H1 (cell line): ENCODE measurements at regions not wholly inside any gene's neighbourhood (a gene's known extent, or its start where the extent isn't known, plus 50 kb on each side); places are given as distances from the start of the nearest gene placed in this dataset.

Experiments used
- CTCF ChIA-PET: fragments of 300-600 bp; sonication (Branson Sonifier 250); formaldehyde crosslinking; loops from one replicate; lab custom pipeline; 2021; ENCODE audit not compliant: partially characterized antibody; lab: Charles Lee
- POLR2A ChIA-PET: fragments of 300-600 bp; sonication (Branson Sonifier 250); formaldehyde crosslinking; loops from one replicate; lab custom pipeline; 2021; ENCODE audit warnings: inconsistent platforms; ENCODE audit not compliant: partially characterized antibody; lab: Charles Lee
- DNase-seq, 2 experiments: peaks; one replicate each; pipeline versions ENCODE4 v3.0.0 to v3.0.0-alpha.2; 2010 to 2022; ENCODE audit warnings: low spot score in 2 of 2, low read depth in 1 of 2, mixed read lengths in 1 of 2
- FAIRE-seq: peaks from 2 replicates; lab custom pipeline; 2011; peaks lifted over from hg19 to GRCh38; lab: Jason Lieb, UNC
- H2AFZ ChIP-seq: 2 replicates; pipeline ENCODE4 v1.8.1; 2012; ENCODE audit warnings: low read length, inconsistent platforms
- H2AK5ac ChIP-seq: 2 replicates; pipeline ENCODE4 v1.6.1; 2013; ENCODE audit warnings: low read depth, low read length
- H2BK120ac ChIP-seq: replicated peaks from 2 replicates; pipeline ENCODE3; 2013; ENCODE audit warnings: low read depth, low read length, inconsistent platforms
- H2BK12ac ChIP-seq: 2 replicates; pipeline ENCODE4 v1.6.1; 2013; ENCODE audit warnings: low read depth, low read length
- H2BK15ac ChIP-seq: 2 replicates; pipeline ENCODE4 v1.6.1; 2013; ENCODE audit warnings: low read length
- H2BK20ac ChIP-seq: 2 replicates; pipeline ENCODE4 v1.6.1; 2013; ENCODE audit warnings: low read length
- H2BK5ac ChIP-seq: 2 replicates; pipeline ENCODE4 v1.6.1; 2013; ENCODE audit warnings: low read depth, low read length
- H3K14ac ChIP-seq: 2 replicates; pipeline ENCODE4 v1.6.1; 2013; ENCODE audit warnings: inconsistent platforms; ENCODE audit not compliant: insufficient read length
- H3K18ac ChIP-seq: 2 replicates; pipeline ENCODE4 v1.6.1; 2013; ENCODE audit warnings: low read length; ENCODE audit errors: extremely low read depth
- H3K23ac ChIP-seq: 2 replicates; pipeline ENCODE4 v1.6.1; 2013; ENCODE audit warnings: inconsistent platforms; ENCODE audit not compliant: insufficient read length
- H3K23me2 ChIP-seq: 2 replicates; pipeline ENCODE4 v1.6.1; 2013; ENCODE audit warnings: low read depth, low read length
- H3K27ac ChIP-seq: 2 replicates; pipeline ENCODE4 v1.6.1; 2011; ENCODE audit warnings: low read depth, low read length, inconsistent platforms
- H3K27me3 ChIP-seq, 4 experiments: replicated peaks in 1 of 4; 1 replicate in 1 of 4; 2 replicates in 3 of 4; pipeline versions ENCODE4 v1.6.1 to v1.8.1; 2011 to 2013; ENCODE audit warnings: low read length in 3 of 4, mild to moderate bottlenecking in 3 of 4, inconsistent platforms in 2 of 4, mixed read lengths in 2 of 4, moderate library complexity in 1 of 4; ENCODE audit not compliant: control insufficient read depth in 3 of 4, insufficient read depth in 3 of 4; ENCODE audit errors: extremely low read depth in 1 of 4
- H3K36me3 ChIP-seq, 4 experiments: 2 replicates each; pipeline versions ENCODE4 v1.6.1 to v1.8.1; 2011 to 2013; ENCODE audit warnings: mild to moderate bottlenecking in 4 of 4, low read length in 3 of 4, moderate library complexity in 2 of 4, control low read depth in 1 of 4, inconsistent platforms in 1 of 4; ENCODE audit not compliant: insufficient read depth in 4 of 4, control insufficient read depth in 2 of 4
- H3K4ac ChIP-seq: replicated peaks from 2 replicates; pipeline ENCODE3; 2013; ENCODE audit warnings: low read length, low read depth, mixed read lengths, inconsistent platforms; ENCODE audit not compliant: insufficient read length
- H3K4me1 ChIP-seq, 4 experiments: replicated peaks in 1 of 4; 1 replicate in 1 of 4; 2 replicates in 3 of 4; pipeline versions ENCODE4 v1.6.1 to v1.8.1; 2011 to 2013; ENCODE audit warnings: low read length in 3 of 4, inconsistent platforms in 2 of 4, mixed read lengths in 1 of 4; ENCODE audit not compliant: insufficient read depth in 4 of 4, control insufficient read depth in 3 of 4
- H3K4me2 ChIP-seq, 2 experiments: 2 replicates each; pipeline versions ENCODE4 v1.6.1 to v1.8.1; 2011 to 2013; ENCODE audit warnings: low read depth in 2 of 2, low read length in 2 of 2, control low read depth in 1 of 2, inconsistent platforms in 1 of 2, mild to moderate bottlenecking in 1 of 2; ENCODE audit not compliant: insufficient read depth in 1 of 2
- H3K4me3 ChIP-seq, 4 experiments: fragments of 200-600, 300-600 bp in 1 of 4; sonication (generic), shearing (Covaris generic), sonication (Bioruptor Twin) in 1 of 4; 2 replicates each; pipeline versions ENCODE4 v1.5.1 to v1.8.1; 2011 to 2016; ENCODE audit warnings: low read length in 4 of 4, low read depth in 3 of 4, control low read depth in 2 of 4, inconsistent platforms in 2 of 4, mild to moderate bottlenecking in 2 of 4, mixed read lengths in 1 of 4, moderate library complexity in 1 of 4; ENCODE audit not compliant: insufficient read depth in 2 of 4; ENCODE audit errors: extremely low read depth in 1 of 4
- H3K56ac ChIP-seq: replicated peaks from 2 replicates; pipeline ENCODE3; 2013; ENCODE audit warnings: low read depth, mild to moderate bottlenecking, mixed read lengths, low read length, inconsistent platforms; ENCODE audit not compliant: insufficient read length
- H3K79me1 ChIP-seq: 2 replicates; pipeline ENCODE4 v1.6.1; 2013; ENCODE audit warnings: low read depth, low read length, control low read depth
- H3K79me2 ChIP-seq, 2 experiments: 2 replicates each; pipeline versions ENCODE4 v1.6.1 to v1.8.1; 2012 to 2013; ENCODE audit warnings: low read length in 2 of 2, mild to moderate bottlenecking in 2 of 2, inconsistent platforms in 1 of 2; ENCODE audit not compliant: insufficient read depth in 2 of 2, control insufficient read depth in 1 of 2
- H3K9ac ChIP-seq, 4 experiments: replicated peaks in 1 of 4; 1 replicate in 1 of 4; 2 replicates in 3 of 4; pipeline versions ENCODE4 v1.6.1 to v1.8.1; 2011 to 2013; ENCODE audit warnings: low read depth in 3 of 4, low read length in 3 of 4, control low read depth in 2 of 4, mild to moderate bottlenecking in 2 of 4, moderate library complexity in 2 of 4, inconsistent platforms in 1 of 4; ENCODE audit errors: extremely low read depth in 1 of 4
- H3K9me3 ChIP-seq, 2 experiments: 2 replicates each; pipeline versions ENCODE4 v1.6.1 to v1.8.1; 2012 to 2013; ENCODE audit warnings: mild to moderate bottlenecking in 2 of 2, moderate library complexity in 2 of 2, control low read depth in 1 of 2, inconsistent platforms in 1 of 2, low read depth in 1 of 2, low read length in 1 of 2, mixed read lengths in 1 of 2; ENCODE audit not compliant: insufficient read depth in 2 of 2
- H4K20me1 ChIP-seq, 2 experiments: replicated peaks in 1 of 2; 2 replicates each; pipeline versions ENCODE3 to v1.8.1; 2011 to 2013; ENCODE audit warnings: inconsistent platforms in 2 of 2, low read length in 2 of 2, mild to moderate bottlenecking in 1 of 2; ENCODE audit not compliant: insufficient read depth in 2 of 2, control insufficient read depth in 1 of 2
- H4K5ac ChIP-seq: 2 replicates; pipeline ENCODE4 v1.6.1; 2013; ENCODE audit warnings: low read length, low read depth, mixed read lengths, inconsistent platforms; ENCODE audit not compliant: insufficient read length
- H4K8ac ChIP-seq: 2 replicates; pipeline ENCODE4 v1.8.0; 2013; ENCODE audit warnings: mild to moderate bottlenecking, moderate library complexity, low read length, inconsistent platforms; ENCODE audit not compliant: insufficient read depth; ENCODE audit errors: extremely low read depth
- H4K91ac ChIP-seq: replicated peaks from 2 replicates; pipeline ENCODE3; 2013; ENCODE audit warnings: low read length, mixed read lengths, inconsistent platforms; ENCODE audit not compliant: insufficient read length
- BCL11A ChIP-seq, 2 experiments: IDR thresholded peaks; one replicate each; pipeline ENCODE4 v1.6.1; 2011; ENCODE audit warnings: low read depth in 2 of 2, low read length in 2 of 2, mild to moderate bottlenecking in 2 of 2
- CHD1 ChIP-seq: IDR thresholded peaks from 2 replicates; pipeline ENCODE4 v1.6.1; 2012; ENCODE audit warnings: low read depth, low read length, improper control_type of control experiment
- CHD2 ChIP-seq: IDR thresholded peaks from 2 replicates; pipeline ENCODE4 v1.6.1; 2012; ENCODE audit warnings: low read length, improper control_type of control experiment
- CREB1 ChIP-seq: IDR thresholded peaks from 2 replicates; pipeline ENCODE4 v1.6.1; 2012; ENCODE audit warnings: inconsistent platforms
- CTBP2 ChIP-seq: IDR thresholded peaks from 2 replicates; pipeline ENCODE4 v1.7.0; 2011; ENCODE audit warnings: borderline replicate concordance, mild to moderate bottlenecking, moderate library complexity, mixed read lengths, low read length; ENCODE audit not compliant: insufficient read depth, insufficient read length
- EGR1 ChIP-seq: IDR thresholded peaks from 2 replicates; pipeline ENCODE4 v1.6.1; 2011; ENCODE audit warnings: low read depth, low read length, borderline replicate concordance
- JUND ChIP-seq: IDR thresholded peaks from 2 replicates; pipeline ENCODE4 v1.6.1; 2011; ENCODE audit warnings: mild to moderate bottlenecking, improper control_type of control experiment, low read length
- POLR2A ChIP-seq, 2 experiments: IDR thresholded peaks; 1 replicate in 1 of 2; 2 replicates in 1 of 2; pipeline ENCODE4 v1.6.1; 2011; ENCODE audit warnings: low read depth in 2 of 2, low read length in 2 of 2, mild to moderate bottlenecking in 2 of 2; ENCODE audit errors: control extremely low read depth in 1 of 2
- RAD21 ChIP-seq, 2 experiments: IDR thresholded peaks in 1 of 2; conservative IDR thresholded peaks in 1 of 2; 2 replicates each; pipeline ENCODE4 v1.6.1; 2011; ENCODE audit warnings: low read depth in 2 of 2, low read length in 2 of 2, improper control_type of control experiment in 1 of 2, inconsistent platforms in 1 of 2, mild to moderate bottlenecking in 1 of 2, moderate library complexity in 1 of 2
- RXRA ChIP-seq: IDR thresholded peaks from 2 replicates; pipeline ENCODE4 v1.6.1; 2011; ENCODE audit warnings: low read depth, mild to moderate bottlenecking, low read length, moderate library complexity; ENCODE audit not compliant: insufficient read depth
- SP4 ChIP-seq: IDR thresholded peaks from 2 replicates; pipeline ENCODE4 v1.6.1; 2012; ENCODE audit warnings: low read length, inconsistent platforms
- SUZ12 ChIP-seq: fragments of 200-600 bp; sonication (generic); IDR thresholded peaks from 2 replicates; pipeline ENCODE4 v1.6.1; 2012; ENCODE audit warnings: mild to moderate bottlenecking, inconsistent platforms, low read length, moderate library complexity, mixed read lengths
- YY1 ChIP-seq: IDR thresholded peaks from 2 replicates; pipeline ENCODE4 v1.6.1; 2011; ENCODE audit warnings: low read depth, mild to moderate bottlenecking, low read length
- WGBS, 2 experiments: shearing (Covaris generic) in 1 of 2; methylation state at CpG; one replicate each; pipeline versions ENCODE4 v1.1.6 to v1.1.7; 2013 to 2015; ENCODE audit warnings: low lambda C conversion rate in 2 of 2, mixed read lengths in 2 of 2, inconsistent platforms in 1 of 2, low coverage in 1 of 2, missing lambda C conversion rate in 1 of 2; ENCODE audit not compliant: insufficient replicate concordance in 2 of 2, insufficient coverage in 1 of 2, insufficient read length in 1 of 2; ENCODE audit errors: extremely low coverage in 1 of 2, missing lambda C conversion rate in 1 of 2; 5-methylcytosine and 5-hydroxymethylcytosine counted together
- TF ChIP-seq, protein P1 (sequence below): IDR thresholded peaks from 2 replicates; pipeline ENCODE4 v1.6.1; 2012; ENCODE audit warnings: low read length, inconsistent platforms

DNA sequence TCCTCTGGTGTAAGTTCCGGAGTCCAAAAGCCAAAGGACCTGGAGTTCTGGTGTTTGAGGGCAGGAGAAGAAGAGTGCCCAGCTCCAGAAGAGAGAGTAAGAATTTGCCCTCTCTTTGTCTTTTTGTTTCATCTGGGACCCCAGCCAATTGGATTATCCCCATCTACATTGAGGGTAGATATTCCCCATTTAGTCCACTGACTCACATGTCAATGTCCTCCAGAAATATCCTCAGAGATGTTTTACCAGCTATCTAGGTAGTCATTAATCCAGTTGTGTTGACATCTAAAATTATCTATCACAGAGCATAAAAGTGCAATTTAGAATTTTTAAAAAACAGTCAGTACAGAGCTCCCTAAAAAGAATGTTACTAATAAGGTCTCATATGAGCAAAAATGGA is 132.9 kb upstream of the TMEM47 start:
- Histone ChIP-seq H4K8ac (no peak overlapping the region), H3K4me1 (no peaks in the 10 kb centered on the region), H3K4me2 (no peak overlapping the region), H4K91ac (no peak overlapping the region), H3K79me1 (no peaks in the 10 kb centered on the region), H3K14ac (no peak overlapping the region), H2AK5ac (no peak overlapping the region), H2BK15ac (no peak overlapping the region), H2BK120ac (no peak overlapping the region), H3K27ac (no peak overlapping the region), H2AFZ (no peak overlapping the region), H3K9me3 (no peaks in the 10 kb centered on the region), H3K56ac (no peak overlapping the region), H3K23me2 (no peaks in the 10 kb centered on the region), H3K36me3 (no peaks in the 10 kb centered on the region), H4K5ac (no peak overlapping the region), H3K18ac (no peak overlapping the region), H3K27me3 (no peaks in the 10 kb centered on the region), H3K9ac (no peak overlapping the region), H3K79me2 (no peaks in the 10 kb centered on the region), H3K23ac (no peak overlapping the region), H3K4me3 (no peak overlapping the region), H4K20me1 (no peaks in the 10 kb centered on the region), H2BK12ac (no peak overlapping the region), H2BK20ac (no peak overlapping the region), H3K4ac (no peak overlapping the region), H2BK5ac (no peak overlapping the region)
- ChIA-PET CTCF (interaction anchor here (1.1 kb wide), 1 partner anchor 17 kb away, joined by 3 read pairs; no protein-coding TSS in a partner anchor), POLR2A (no interaction called here)
- no peak for DNase-seq
- 100% methylated on average over 1 of the region's 1 CpG; no CpG with 5 or more reads in 1 of the 2 experiments for WGBS, 2 experiments
- no peak for FAIRE-seq
- no peak for TF ChIP-seq YY1
- no peak for TF ChIP-seq RXRA
- no peak for TF ChIP-seq CHD2
- no peak for TF ChIP-seq BCL11A (IDR thresholded peaks at IDR 0.05; ENCODE audit: low read depth in 2 of 2, low read length in 2 of 2)
- no peak for TF ChIP-seq CREB1
- no peak for TF ChIP-seq JUND
- TF ChIP-seq RAD21 (IDR thresholded peaks at IDR 0.05 in 1 of 2, conservative IDR thresholded peaks at IDR 0.05 in 1 of 2; ENCODE audit: low read depth in 2 of 2, low read length in 2 of 2), result no peak
- no peak for TF ChIP-seq SP4
- TF ChIP-seq POLR2A (IDR thresholded peaks at IDR 0.05; ENCODE audit: control extremely low read depth in 1 of 2, low read depth in 2 of 2, low read length in 2 of 2), result no peak
- TF ChIP-seq EGR1, result no peak
- TF ChIP-seq CHD1, result no peak
- TF ChIP-seq, protein P1, sequence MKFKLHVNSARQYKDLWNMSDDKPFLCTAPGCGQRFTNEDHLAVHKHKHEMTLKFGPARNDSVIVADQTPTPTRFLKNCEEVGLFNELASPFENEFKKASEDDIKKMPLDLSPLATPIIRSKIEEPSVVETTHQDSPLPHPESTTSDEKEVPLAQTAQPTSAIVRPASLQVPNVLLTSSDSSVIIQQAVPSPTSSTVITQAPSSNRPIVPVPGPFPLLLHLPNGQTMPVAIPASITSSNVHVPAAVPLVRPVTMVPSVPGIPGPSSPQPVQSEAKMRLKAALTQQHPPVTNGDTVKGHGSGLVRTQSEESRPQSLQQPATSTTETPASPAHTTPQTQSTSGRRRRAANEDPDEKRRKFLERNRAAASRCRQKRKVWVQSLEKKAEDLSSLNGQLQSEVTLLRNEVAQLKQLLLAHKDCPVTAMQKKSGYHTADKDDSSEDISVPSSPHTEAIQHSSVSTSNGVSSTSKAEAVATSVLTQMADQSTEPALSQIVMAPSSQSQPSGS, result no peak
- no peak for TF ChIP-seq SUZ12
- TF ChIP-seq CTBP2, result no peak
